ENCODE measurements at regions not wholly inside any gene's neighbourhood (a gene's known extent, or its start where the extent isn't known, plus 50 kb on each side); places are given as distances from the start of the nearest gene placed in this dataset.

DNA sequence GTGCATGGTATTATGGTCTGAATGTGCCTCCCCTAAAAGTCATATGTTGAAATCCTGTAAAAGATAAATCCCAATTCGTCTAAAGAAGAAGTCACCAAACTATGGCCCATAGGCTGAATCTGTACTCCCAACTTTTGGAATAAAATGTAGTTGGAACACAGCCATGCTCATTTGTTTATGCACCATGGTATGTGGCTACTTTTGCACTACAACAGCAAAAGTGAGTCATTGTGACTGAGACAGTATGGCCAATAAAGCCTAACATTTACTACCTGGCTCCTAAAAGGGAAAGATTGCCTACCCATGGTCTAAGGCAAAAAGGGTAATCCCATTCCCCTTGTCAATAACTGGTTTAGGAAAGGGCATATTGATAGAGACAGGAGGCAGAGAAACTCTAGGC lies 101.8 kb downstream of the LRIG3 start:
- TF ChIP-seq POLR2A (IDR thresholded peaks at IDR 0.05): no peak
- TF ChIP-seq, protein P1, sequence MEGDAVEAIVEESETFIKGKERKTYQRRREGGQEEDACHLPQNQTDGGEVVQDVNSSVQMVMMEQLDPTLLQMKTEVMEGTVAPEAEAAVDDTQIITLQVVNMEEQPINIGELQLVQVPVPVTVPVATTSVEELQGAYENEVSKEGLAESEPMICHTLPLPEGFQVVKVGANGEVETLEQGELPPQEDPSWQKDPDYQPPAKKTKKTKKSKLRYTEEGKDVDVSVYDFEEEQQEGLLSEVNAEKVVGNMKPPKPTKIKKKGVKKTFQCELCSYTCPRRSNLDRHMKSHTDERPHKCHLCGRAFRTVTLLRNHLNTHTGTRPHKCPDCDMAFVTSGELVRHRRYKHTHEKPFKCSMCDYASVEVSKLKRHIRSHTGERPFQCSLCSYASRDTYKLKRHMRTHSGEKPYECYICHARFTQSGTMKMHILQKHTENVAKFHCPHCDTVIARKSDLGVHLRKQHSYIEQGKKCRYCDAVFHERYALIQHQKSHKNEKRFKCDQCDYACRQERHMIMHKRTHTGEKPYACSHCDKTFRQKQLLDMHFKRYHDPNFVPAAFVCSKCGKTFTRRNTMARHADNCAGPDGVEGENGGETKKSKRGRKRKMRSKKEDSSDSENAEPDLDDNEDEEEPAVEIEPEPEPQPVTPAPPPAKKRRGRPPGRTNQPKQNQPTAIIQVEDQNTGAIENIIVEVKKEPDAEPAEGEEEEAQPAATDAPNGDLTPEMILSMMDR (IDR thresholded peaks at IDR 0.05): no peak
